Neural progenitor cell (in vitro differentiated cells): ENCODE measurements at regions not wholly inside any gene's neighbourhood (a gene's known extent, or its start where the extent isn't known, plus 50 kb on each side); places are given as distances from the start of the nearest gene placed in this dataset.

Source experiments
- DNase-seq: peaks from one replicate; pipeline ENCODE4 v3.0.0-alpha.2; 2016; ENCODE audit warnings: low spot score
- H2AFZ ChIP-seq: fragments of 200-600 bp; sonication (generic); replicated peaks from 2 replicates; pipeline ENCODE4 v1.6.1; 2016; ENCODE audit warnings: antibody characterized with exemption
- H3F3A ChIP-seq: fragments of 200-600 bp; sonication (generic); 2 replicates; pipeline ENCODE4 v1.6.1; 2016; ENCODE audit warnings: antibody characterized with exemption, low read depth
- H3K27ac ChIP-seq: fragments of 200-600 bp; sonication (generic); 2 replicates; pipeline ENCODE4 v1.5.1; 2016; ENCODE audit warnings: mild to moderate bottlenecking
- H3K27me3 ChIP-seq: fragments of 200-600 bp; sonication (generic); 2 replicates; pipeline ENCODE4 v1.6.1; 2016; ENCODE audit warnings: mild to moderate bottlenecking, moderate library complexity
- H3K36me3 ChIP-seq: fragments of 200-600 bp; sonication (generic); 2 replicates; pipeline ENCODE4 v1.5.1; 2016
- H3K4me1 ChIP-seq: fragments of 200-600 bp; sonication (generic); 2 replicates; pipeline ENCODE4 v1.6.1; 2016; ENCODE audit warnings: mixed run types
- H3K4me2 ChIP-seq: fragments of 200-600 bp; sonication (generic); 2 replicates; pipeline ENCODE4 v1.6.1; 2016
- H3K4me3 ChIP-seq: fragments of 200-600 bp; sonication (generic); 2 replicates; pipeline ENCODE4 v1.5.1; 2016
- H3K79me2 ChIP-seq: fragments of 200-600 bp; sonication (generic); 2 replicates; pipeline ENCODE4 v1.6.1; 2016; ENCODE audit warnings: low read depth
- H3K9ac ChIP-seq: fragments of 200-600 bp; sonication (generic); 2 replicates; pipeline ENCODE4 v1.6.1; 2016
- H3K9me3 ChIP-seq: fragments of 200-600 bp; sonication (generic); 2 replicates; pipeline ENCODE4 v1.5.1; 2016; ENCODE audit warnings: low read depth
- H4K20me1 ChIP-seq: fragments of 200-600 bp; sonication (generic); 2 replicates; pipeline ENCODE4 v1.6.1; 2016; ENCODE audit warnings: low read depth
- H3K27ac Mint-ChIP-seq: 3 replicates; pipeline ENCODE4 v1.8.0; 2021; ENCODE audit warnings: mixed read lengths
- H3K27me3 Mint-ChIP-seq: 2 replicates; pipeline ENCODE4 v1.8.0; 2022; ENCODE audit warnings: low read depth, mild to moderate bottlenecking, inconsistent platforms, moderate library complexity, mixed read lengths; ENCODE audit not compliant: insufficient read depth
- H3K36me3 Mint-ChIP-seq: 3 replicates; pipeline ENCODE4 v1.8.0; 2021; ENCODE audit warnings: mixed read lengths
- H3K4me1 Mint-ChIP-seq: 3 replicates; pipeline ENCODE4 v1.8.0; 2021; ENCODE audit warnings: mixed read lengths
- H3K4me3 Mint-ChIP-seq: 3 replicates; pipeline ENCODE4 v1.8.0; 2021; ENCODE audit warnings: mild to moderate bottlenecking, moderate library complexity, mixed read lengths
- H3K9me3 Mint-ChIP-seq: 3 replicates; pipeline ENCODE4 v1.8.0; 2020; ENCODE audit warnings: mixed read lengths
- CTCF ChIP-seq: fragments of 200-600 bp; sonication (generic); IDR thresholded peaks from 2 replicates; pipeline ENCODE4 v1.5.1; 2017; ENCODE audit warnings: antibody characterized with exemption, mild to moderate bottlenecking
- EZH2 ChIP-seq: fragments of 200-600 bp; sonication (generic); IDR thresholded peaks from 2 replicates; pipeline ENCODE4 v1.6.1; 2017; ENCODE audit warnings: antibody characterized with exemption, mild to moderate bottlenecking, moderate library complexity
- EZH2phosphoT487 ChIP-seq: fragments of 200-600 bp; sonication (generic); IDR thresholded peaks from 2 replicates; pipeline ENCODE4 v1.6.1; 2017; ENCODE audit warnings: antibody characterized with exemption

- Histone ChIP-seq H3K9ac (no peak overlapping the region), H3K4me3 (no peak overlapping the region), H3K36me3 (no peaks in the 10 kb centered on the region), H2AFZ (no peak overlapping the region), H3K27ac (no peak overlapping the region), H3K9me3 (no peaks in the 10 kb centered on the region), H3K27me3 (no peaks in the 10 kb centered on the region), H3K4me1 (no peaks in the 10 kb centered on the region), H4K20me1 (no peaks in the 10 kb centered on the region), H3K79me2 (no peaks in the 10 kb centered on the region), H3F3A (no peaks in the 10 kb centered on the region), H3K4me2 (no peak overlapping the region)
- H3K4me1 Mint-ChIP-seq = no peaks in the 10 kb centered on the region
- H3K4me3 Mint-ChIP-seq = no peak overlapping the region
- H3K9me3 Mint-ChIP-seq = peaks cover 2% of the 10 kb centered on the region
- peaks cover 2% of the 10 kb centered on the region for H3K27me3 Mint-ChIP-seq
- no peak overlapping the region for H3K27ac Mint-ChIP-seq
- H3K36me3 Mint-ChIP-seq = no peaks in the 10 kb centered on the region
- no peak for DNase-seq
- no peak for TF ChIP-seq CTCF
- no peak for TF ChIP-seq EZH2
- no peak for TF ChIP-seq EZH2phosphoT487
These were observed 239.9 kb upstream of the MIS18BP1 start for GRCh38 chr14:45492876-45493275.

GRCh38 chr14:45491914-45492313 is 238.9 kb upstream of the MIS18BP1 start:
- H3K36me3 ChIP-seq = no peaks in the 10 kb centered on the region
- TF ChIP-seq EZH2phosphoT487 = no peak
- no peak for TF ChIP-seq CTCF
- no peak for TF ChIP-seq EZH2
- H3K4me2 ChIP-seq = no peak overlapping the region
- Mint-ChIP-seq H3K27ac (no peak overlapping the region), H3K27me3 (peaks cover 2% of the 10 kb centered on the region), H3K4me3 (no peak overlapping the region), H3K36me3 (no peaks in the 10 kb centered on the region), H3K9me3 (peaks cover 6% of the 10 kb centered on the region), H3K4me1 (no peaks in the 10 kb centered on the region)
- no peaks in the 10 kb centered on the region for H3F3A ChIP-seq
- no peaks in the 10 kb centered on the region for H3K9me3 ChIP-seq
- H2AFZ ChIP-seq = no peak overlapping the region
- H3K4me3 ChIP-seq = no peak overlapping the region
- no peaks in the 10 kb centered on the region for H3K79me2 ChIP-seq
- no peaks in the 10 kb centered on the region for H3K27me3 ChIP-seq
- H3K27ac ChIP-seq = no peak overlapping the region
- DNase-seq = no peak
- no peaks in the 10 kb centered on the region for H3K4me1 ChIP-seq
- H4K20me1 ChIP-seq = no peaks in the 10 kb centered on the region
- H3K9ac ChIP-seq = no peak overlapping the region

GRCh38 chr14:45486599-45486998 is 233.6 kb upstream of the MIS18BP1 start:
- Histone ChIP-seq H3K27me3 (no peaks in the 10 kb centered on the region), H3K9ac (no peak overlapping the region), H3F3A (no peaks in the 10 kb centered on the region), H3K4me1 (no peaks in the 10 kb centered on the region), H3K27ac (no peak overlapping the region), H3K4me2 (no peak overlapping the region), H2AFZ (no peak overlapping the region), H3K4me3 (no peak overlapping the region), H3K79me2 (no peaks in the 10 kb centered on the region), H4K20me1 (no peaks in the 10 kb centered on the region), H3K36me3 (no peaks in the 10 kb centered on the region), H3K9me3 (no peaks in the 10 kb centered on the region)
- Mint-ChIP-seq H3K27me3 (no peaks in the 10 kb centered on the region), H3K4me1 (no peaks in the 10 kb centered on the region), H3K4me3 (no peak overlapping the region), H3K9me3 (peaks cover 20% of the 10 kb centered on the region), H3K27ac (no peak overlapping the region), H3K36me3 (no peaks in the 10 kb centered on the region)
- TF ChIP-seq CTCF (no peak), EZH2phosphoT487 (no peak), EZH2 (no peak)
- no peak for DNase-seq

- no peak overlapping the region for H3K4me2 ChIP-seq
- peaks cover 5% of the 10 kb centered on the region for H3K4me1 ChIP-seq
- no peaks in the 10 kb centered on the region for H3F3A ChIP-seq
- TF ChIP-seq EZH2phosphoT487 (no peak), EZH2 (no peak), CTCF (no peak)
- no peak for DNase-seq
- no peak overlapping the region for H2AFZ ChIP-seq
- H3K9ac ChIP-seq = no peak overlapping the region
- no peaks in the 10 kb centered on the region for H3K36me3 ChIP-seq
- H3K4me1 Mint-ChIP-seq = no peaks in the 10 kb centered on the region
- H3K4me3 ChIP-seq = no peak overlapping the region
- no peaks in the 10 kb centered on the region for H4K20me1 ChIP-seq
- no peaks in the 10 kb centered on the region for H3K36me3 Mint-ChIP-seq
- H3K27me3 ChIP-seq = no peaks in the 10 kb centered on the region
- no peaks in the 10 kb centered on the region for H3K27me3 Mint-ChIP-seq
- H3K27ac ChIP-seq = no peak overlapping the region
- H3K27ac Mint-ChIP-seq = no peak overlapping the region
- no peaks in the 10 kb centered on the region for H3K9me3 Mint-ChIP-seq
- H3K79me2 ChIP-seq = no peaks in the 10 kb centered on the region
- no peaks in the 10 kb centered on the region for H3K9me3 ChIP-seq
- H3K4me3 Mint-ChIP-seq = no peak overlapping the region
These were observed 214.0 kb upstream of the MIS18BP1 start for GRCh38 chr14:45467023-45467422.
